ENCODE measurements at regions not wholly inside any gene's neighbourhood (a gene's known extent, or its start where the extent isn't known, plus 50 kb on each side); places are given as distances from the start of the nearest gene placed in this dataset.
"Not testable (repeated sequence)": the region's sequence is repeated elsewhere in the genome, so short reads cannot be mapped to it uniquely, and the experiment has no call there.

DNA sequence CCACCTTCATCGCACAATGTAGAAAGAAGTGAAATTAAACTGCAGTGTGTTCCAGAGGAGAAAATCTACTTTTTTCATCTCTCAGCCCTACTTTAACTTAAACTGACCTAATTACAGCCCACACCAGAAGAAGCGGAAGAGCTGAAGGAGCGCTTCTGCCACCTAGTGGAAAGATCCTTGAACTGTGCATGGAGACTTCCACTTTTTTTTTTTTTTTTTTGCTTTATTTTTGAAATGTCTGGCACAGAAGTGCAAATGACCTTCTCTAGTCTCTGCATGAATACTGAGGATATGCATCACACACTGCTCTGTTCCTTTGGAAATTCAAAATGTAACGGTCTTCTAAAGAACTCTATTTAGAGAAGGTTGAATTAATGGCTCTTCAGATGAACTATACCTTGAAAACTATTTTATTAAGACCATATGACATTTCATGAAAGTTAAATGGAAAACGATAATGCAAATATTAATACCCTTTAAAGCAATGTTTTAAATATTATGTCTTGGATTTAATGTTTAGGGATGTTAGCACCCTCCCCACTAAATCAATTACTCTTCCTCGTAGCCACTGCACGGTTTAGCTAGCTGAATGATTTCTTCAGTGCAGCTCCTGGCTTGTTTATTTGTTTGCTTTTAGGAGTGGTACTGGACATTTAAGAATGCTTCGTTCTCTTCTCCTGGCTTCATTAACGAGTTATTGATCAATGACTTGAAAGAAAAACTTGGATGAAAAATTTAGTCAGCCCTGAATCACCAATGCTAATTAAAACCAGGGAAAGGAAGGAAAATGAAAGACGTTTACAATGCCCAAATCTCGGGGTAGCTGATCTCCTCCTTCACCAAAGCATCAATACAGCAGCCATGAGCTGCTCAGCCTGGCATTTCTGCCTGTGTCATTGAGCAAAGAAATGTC is 569.6 kb upstream of the GJE1 start:
- peak; percentile 69 for DNase-seq

DNA sequence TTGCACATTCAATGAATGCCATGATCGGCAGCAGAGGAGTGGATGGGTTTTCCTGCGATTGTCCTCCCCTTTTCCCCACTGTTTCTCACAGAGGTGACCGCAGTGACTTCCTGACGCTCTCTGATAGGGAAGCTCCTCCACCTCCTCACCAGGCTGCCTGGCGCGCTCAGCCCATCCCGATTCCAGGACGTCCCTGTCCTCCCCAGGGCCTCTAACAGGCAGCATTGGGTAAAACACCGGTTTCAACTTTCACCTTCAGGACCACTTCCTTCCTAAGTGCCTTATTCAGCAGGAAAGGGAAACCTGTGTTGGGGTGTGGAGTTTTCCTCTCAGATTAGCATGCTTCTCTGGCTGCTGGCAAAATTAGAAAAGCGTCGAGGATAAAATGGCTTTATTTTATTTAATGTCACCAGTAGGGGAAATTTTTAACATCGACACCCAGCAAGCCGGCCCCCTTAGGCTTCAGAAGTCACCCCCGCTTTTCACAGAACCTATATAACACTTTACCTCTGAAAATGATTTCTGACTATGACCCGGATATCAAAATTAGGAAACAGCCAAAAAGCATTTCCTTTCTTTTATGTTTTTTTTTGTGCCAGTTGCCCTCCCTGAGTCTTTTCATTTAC is 570.4 kb upstream of the GJE1 start:
- peak; percentile 2 for DNase-seq

DNA sequence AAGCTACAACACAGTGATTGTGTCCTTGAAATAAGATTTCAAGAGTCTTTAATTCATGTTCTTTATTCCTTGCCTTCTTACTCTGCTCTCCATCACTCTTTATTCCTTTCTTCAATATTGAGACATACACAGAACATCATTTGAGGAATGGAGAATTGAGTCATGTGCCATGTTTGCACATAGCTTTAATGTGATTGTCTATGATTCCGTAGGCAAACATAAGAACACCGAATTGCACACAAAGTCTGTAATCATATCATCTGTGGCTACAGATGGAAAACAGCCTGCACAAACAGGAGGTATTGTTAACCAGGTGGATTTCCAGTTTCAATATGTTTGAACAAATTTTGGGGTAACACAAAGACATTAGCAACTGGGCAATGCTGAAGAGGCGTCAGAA is 571.6 kb upstream of the GJE1 start:
- DNase-seq: no peak

DNA sequence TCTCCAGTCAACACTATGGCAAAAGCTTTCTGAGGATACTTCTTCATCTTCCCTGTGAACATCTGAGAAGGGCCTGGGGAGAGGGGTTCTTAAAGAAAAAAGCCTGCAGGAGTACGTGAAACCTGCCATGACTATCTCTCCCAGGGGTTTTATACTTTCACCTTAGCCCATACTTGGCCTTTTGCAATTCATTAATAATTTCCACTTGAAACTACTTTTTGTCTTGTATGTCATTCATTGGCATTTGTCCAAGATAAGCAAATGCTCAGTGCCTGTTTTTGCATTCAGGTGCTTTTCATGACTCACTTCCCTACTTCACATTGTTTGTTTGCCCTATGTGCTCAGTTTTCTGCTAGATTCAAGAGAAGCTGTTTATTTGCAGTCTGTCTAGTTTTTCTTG is 580.3 kb upstream of the GJE1 start:
- no peak for DNase-seq

DNA sequence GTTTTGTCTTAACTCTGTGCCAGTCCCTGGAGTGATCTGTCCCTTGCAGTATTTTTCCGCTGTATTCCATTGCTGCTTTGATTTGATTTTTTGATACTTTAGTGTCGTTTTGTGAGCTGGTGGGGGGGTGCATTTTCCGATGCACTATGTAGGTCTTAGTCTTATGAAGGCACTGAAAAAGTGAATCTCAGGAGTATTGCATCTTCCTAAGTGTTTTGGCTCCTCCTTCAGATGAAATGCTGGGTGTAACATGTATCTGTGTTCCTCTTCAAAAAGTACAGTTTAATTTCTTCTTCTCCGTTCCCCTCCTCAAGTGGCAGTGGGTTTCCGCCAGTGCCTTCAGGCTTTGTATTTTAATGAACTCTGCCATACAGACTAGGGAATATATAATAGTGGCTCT is 580.7 kb upstream of the GJE1 start:
- DNase-seq: no peak

- no peak for DNase-seq
Measured at GRCh38 chr6:141551318-141551717, 581.4 kb upstream of the GJE1 start.

DNA sequence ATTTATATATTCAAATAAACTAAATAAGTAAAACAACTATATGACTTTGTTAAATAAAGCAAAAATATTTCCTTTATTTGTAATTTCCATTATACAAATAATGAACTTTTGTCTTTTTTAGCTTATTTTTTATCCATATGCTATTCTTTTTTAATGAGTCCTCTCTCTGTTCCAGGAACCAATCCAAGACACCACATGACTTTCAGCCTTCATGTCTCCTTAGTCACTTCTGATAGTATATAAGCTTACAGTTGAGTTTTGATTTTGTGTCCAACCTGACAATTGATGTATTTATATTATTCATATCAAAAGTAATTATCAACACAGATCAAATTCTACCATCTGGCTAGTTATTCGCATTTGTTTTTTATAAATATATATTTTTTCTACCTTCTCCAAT is 582.3 kb upstream of the GJE1 start:
- DNase-seq: no peak

DNA sequence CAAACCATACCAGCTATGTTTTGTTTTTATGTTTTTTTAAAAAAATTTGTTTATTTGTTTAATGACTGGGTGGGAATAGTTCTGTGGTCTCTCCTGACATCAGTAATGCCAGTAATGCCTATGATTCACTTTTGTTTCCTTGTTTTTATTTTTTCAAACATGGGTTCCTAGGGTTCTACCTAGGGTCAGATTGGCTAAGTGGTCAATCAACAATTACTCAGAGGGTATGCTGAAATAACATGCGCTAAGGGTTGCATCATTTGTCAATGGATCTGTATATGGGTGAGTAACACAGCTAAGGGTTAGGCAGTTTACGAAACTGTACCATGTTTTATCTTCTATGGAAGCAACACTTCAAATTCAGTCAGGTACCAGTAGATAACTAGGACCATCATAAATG is 583.8 kb upstream of the GJE1 start:
- no peak for DNase-seq

DNA sequence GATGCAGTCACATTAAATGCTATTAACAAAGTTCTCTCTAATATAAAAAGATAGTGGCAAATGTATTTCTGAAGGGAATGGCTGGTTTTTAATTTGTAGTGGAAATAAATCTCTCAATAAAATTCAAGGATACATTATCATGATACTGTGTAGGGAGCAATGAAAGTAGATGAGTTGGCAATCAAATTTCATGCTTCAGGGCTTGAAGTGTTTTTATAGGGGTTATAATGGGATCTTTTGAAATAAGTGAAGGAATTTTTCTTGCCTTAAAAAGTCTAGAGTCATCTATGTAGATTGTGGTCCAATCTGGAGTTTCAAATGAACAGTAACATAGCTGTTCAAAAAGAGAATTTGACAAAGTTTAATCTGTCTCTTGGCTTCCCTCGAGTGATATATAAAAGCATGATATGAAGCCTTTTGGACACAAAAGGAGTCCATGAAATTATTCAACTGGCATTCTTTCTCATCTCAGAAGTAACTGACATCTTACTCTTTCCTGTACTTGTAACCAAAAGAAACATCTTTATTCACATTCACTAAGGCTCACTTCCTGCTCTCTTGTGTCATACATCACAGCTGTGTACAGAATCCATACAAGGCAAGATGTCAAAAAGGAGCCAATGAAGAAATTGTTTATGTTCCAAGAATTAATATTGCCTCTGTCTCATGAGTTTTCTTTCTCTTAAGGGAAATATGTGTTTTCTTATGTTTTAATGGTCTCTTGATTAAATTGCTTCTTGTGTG is 591.0 kb upstream of the GJE1 start:
- DNase-seq: no peak

DNA sequence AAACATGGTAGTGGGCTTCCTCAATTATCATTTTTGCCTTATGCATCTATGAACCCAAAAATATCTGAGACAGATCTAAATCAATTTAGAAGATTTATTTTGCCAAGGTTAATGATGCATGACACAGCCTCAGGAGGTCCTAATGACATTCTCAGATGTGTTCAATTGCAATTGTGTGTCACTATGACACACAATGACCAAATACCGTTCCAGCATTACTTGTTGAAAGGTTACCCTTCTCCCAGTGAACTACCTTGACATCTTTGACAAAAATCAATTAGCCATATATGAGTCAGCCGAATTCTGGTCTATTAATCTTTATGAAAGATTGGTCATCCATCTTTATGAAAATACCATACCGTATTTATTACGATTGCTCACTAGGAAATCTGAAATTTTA is 592.5 kb upstream of the GJE1 start:
- DNase-seq: no peak

- no peak for DNase-seq
Measured at GRCh38 chr6:141539617-141540016, 593.1 kb upstream of the GJE1 start.

DNA sequence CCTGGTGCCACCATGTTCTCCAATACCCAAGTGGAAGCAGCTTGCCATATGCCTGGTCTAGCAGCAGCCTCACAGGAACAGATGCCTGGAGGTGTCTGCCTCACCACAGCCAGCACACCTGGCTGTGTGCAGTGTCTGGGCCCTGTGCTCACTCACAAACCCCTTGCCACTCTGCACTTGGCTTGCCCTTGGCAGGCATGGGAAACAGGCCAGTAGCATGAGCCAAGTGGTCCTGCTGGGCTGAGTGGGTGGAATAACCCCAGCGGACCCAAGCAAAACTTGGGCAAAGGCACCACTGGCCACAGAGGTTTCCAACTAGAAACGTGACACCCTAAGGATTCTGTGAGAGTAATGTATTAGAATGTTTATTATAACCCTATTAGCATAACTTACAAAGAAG is 600.5 kb upstream of the GJE1 start:
- DNase-seq: no peak

DNA sequence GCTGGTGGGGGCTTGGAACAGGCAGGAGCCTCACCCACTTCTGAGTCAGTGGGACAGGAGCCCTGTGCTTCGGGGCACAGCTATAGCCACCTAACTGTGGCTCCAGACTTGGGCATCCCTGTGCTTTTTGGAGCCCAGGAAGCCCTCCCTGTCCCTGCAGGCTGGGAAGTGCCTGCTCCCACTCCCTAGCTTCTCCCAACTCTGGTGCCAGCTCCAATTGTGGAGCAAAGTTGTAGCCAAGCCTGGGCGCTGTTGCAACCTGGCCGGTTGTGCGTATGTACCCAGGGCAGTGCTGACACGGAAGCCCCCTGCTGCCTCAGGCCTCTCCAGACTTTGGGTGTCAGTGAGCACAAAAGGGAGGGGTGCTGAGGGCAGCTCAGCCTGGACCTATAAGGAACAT is 601.7 kb upstream of the GJE1 start:
- no peak for DNase-seq

- DNase-seq: no peak
Measured at GRCh38 chr6:141528596-141528995, 604.1 kb upstream of the GJE1 start.

DNA sequence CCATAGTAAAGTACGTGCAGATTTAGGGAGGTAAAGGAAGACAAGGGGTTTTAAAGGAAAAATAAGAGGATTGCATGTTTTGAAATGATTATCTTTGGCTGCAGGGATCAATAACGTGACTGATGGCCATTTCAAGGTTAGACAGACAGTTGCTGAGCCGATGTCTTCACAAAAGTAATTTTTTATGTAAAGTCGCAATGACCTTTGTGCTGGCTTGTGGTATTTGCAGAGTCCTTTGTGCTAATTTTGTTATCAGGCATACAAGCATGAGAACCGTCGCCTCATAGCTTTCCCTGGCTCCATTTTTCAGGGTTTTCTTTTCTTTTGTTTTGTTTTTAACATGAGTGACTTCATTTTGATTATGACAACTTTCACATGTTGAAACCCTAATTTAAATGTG is 605.7 kb upstream of the GJE1 start:
- DNase-seq: no peak

DNA sequence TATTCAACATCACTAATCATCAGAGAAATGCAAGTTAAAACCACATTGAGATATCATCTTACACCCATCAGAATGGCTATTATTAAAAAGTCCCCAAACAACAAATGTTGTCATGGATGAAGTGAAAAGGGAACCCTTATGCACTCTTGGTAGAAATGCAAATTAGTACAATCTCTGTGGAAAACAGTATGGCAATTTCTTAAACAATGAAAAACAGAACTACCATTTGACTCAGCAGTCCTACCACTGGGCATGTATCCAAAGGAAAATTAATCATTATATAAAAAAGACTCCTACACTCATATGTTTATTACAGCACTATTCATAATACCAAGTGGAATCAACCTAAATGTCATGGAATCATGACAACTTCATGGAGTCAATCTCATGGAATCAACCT is 611.3 kb upstream of the GJE1 start:
- no peak for DNase-seq

GRCh38 chr6:141513830-141514229 is 618.9 kb upstream of the GJE1 start:
- DNase-seq: no peak

DNA sequence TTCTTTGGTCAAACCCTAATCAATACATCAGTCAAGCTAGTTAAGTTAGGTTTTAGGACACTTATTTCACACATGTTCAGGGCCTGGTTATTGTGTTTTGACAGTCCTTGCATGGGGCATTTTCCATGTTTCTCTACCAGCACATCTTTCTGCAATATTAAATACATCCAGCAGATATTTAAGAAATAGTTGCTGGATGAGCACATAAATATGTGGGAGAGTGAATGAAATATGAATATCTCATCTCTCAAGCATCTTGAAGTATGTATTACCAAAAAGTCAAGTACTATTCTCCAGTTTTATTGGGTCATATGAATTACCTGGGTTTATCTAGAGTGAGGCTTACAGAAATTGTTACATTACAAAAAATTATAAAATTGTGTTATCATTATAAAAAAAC is 621.9 kb upstream of the GJE1 start:
- DNase-seq: no peak

GRCh38 chr6:141506062-141506461 is 626.7 kb upstream of the GJE1 start:
- DNase-seq: not testable (repeated sequence)

- DNase-seq: not testable (repeated sequence)
Measured at GRCh38 chr6:141504318-141504717, 628.4 kb upstream of the GJE1 start.

GRCh38 chr6:141501616-141502015 is 631.1 kb upstream of the GJE1 start:
- no peak for DNase-seq

GRCh38 chr6:141498977-141499376 is 633.7 kb upstream of the GJE1 start:
- no peak for DNase-seq

GRCh38 chr6:141492521-141493284 is 640.0 kb upstream of the GJE1 start:
- no peak for DNase-seq
